LoVo (cell line): ENCODE measurements at regions not wholly inside any gene's neighbourhood (a gene's known extent, or its start where the extent isn't known, plus 50 kb on each side); places are given as distances from the start of the nearest gene placed in this dataset.
"Not testable (repeated sequence)": the region's sequence is repeated elsewhere in the genome, so short reads cannot be mapped to it uniquely, and the experiment has no call there.

ENCODE experiments used
- DNase-seq: peaks from one replicate; pipeline ENCODE4 v3.0.0-alpha.2; 2016; ENCODE audit warnings: low spot score

- peak; percentile 4 for DNase-seq
Observed at GRCh38 chr14:53742233-53742620, 214.4 kb downstream of the BMP4 start.

- DNase-seq, result no peak
Observed at GRCh38 chr14:53741479-53742232, 215.0 kb downstream of the BMP4 start.

GRCh38 chr14:53740570-53740969 is 216.1 kb downstream of the BMP4 start:
- no peak for DNase-seq

- no peak for DNase-seq
Observed at GRCh38 chr14:53735916-53736315, 220.7 kb downstream of the BMP4 start.

- no peak for DNase-seq
Observed at GRCh38 chr14:53723221-53723620, 233.4 kb downstream of the BMP4 start.

GRCh38 chr14:53719536-53719935 is 237.1 kb downstream of the BMP4 start:
- no peak for DNase-seq

GRCh38 chr14:53716578-53716977 is 240.0 kb downstream of the BMP4 start:
- no peak for DNase-seq

- peak; percentile 79 for DNase-seq
Observed at GRCh38 chr14:53715193-53715721, 241.4 kb downstream of the BMP4 start.

GRCh38 chr14:53714495-53715192 is 242.0 kb downstream of the BMP4 start:
- no peak for DNase-seq

- not testable (repeated sequence) for DNase-seq
Observed at GRCh38 chr14:53712901-53713300, 243.7 kb downstream of the BMP4 start.

GRCh38 chr14:53711205-53711604 is 245.4 kb downstream of the BMP4 start:
- no peak for DNase-seq

- DNase-seq, result no peak
Observed at GRCh38 chr14:53710615-53711014, 246.0 kb downstream of the BMP4 start.

- no peak for DNase-seq
Observed at GRCh38 chr14:53709381-53709780, 247.2 kb downstream of the BMP4 start.

GRCh38 chr14:53703457-53703856 is 253.2 kb downstream of the BMP4 start:
- no peak for DNase-seq

GRCh38 chr14:53701108-53701875 is 255.3 kb downstream of the BMP4 start:
- DNase-seq, result no peak

GRCh38 chr14:53696217-53696965 is 260.2 kb downstream of the BMP4 start:
- DNase-seq, result peak; percentile 58

- DNase-seq, result no peak
Observed at GRCh38 chr14:53695692-53696214, 260.9 kb downstream of the BMP4 start.

GRCh38 chr14:53692885-53693284 is 263.7 kb downstream of the BMP4 start:
- DNase-seq, result no peak

GRCh38 chr14:53692451-53692850 is 264.2 kb downstream of the BMP4 start:
- DNase-seq, result no peak

- DNase-seq, result peak; percentile 30
Observed at GRCh38 chr14:53683229-53683628, 273.4 kb downstream of the BMP4 start.

GRCh38 chr14:53672526-53672925 is 284.1 kb downstream of the BMP4 start:
- DNase-seq, result no peak

- peak; percentile 25 for DNase-seq
Observed at GRCh38 chr14:53670701-53671100, 285.9 kb downstream of the BMP4 start.
